K562 (cell line): ENCODE measurements at regions not wholly inside any gene's neighbourhood (a gene's known extent, or its start where the extent isn't known, plus 50 kb on each side); places are given as distances from the start of the nearest gene placed in this dataset.

Experiments
- ATAC-seq: fragments of 200-7000 bp; cut with Tn5 transposase; 3 replicates; pipeline ENCODE4 v1.9.1; 2020; ENCODE audit warnings: moderate library complexity
- BruUV-seq: library from RNA; stranded (reverse); fragments of 400-500 nt; replicated peaks from 2 replicates; lab custom pipeline; 2021; lab: Mats Ljungman, UMichigan
- CTCF ChIA-PET: fragments of 300-600 bp; formaldehyde crosslinking; extraction: SDS; loops from one replicate; lab custom pipeline; 2021; ENCODE audit warnings: low intra/inter-chr PET ratio; lab: Yijun Ruan, JAX
- POLR2A ChIA-PET: fragments of 300-600, 350-650 bp; sonication (Branson Sonifier 250); formaldehyde crosslinking; extraction: SDS; loops from one replicate; lab custom pipeline; 2021; ENCODE audit warnings: antibody characterized with exemption, inconsistent platforms; lab: Yijun Ruan, JAX
- DNase-seq, 4 experiments: peaks; one replicate each; pipeline versions ENCODE4 v3.0.0 to v3.0.0-alpha.2; 2011 to 2018; ENCODE audit warnings: low spot score in 3 of 4, mixed read lengths in 3 of 4; ENCODE audit errors: extremely low read depth in 1 of 4
- FAIRE-seq: peaks from 2 replicates; lab custom pipeline; 2011; peaks lifted over from hg19 to GRCh38; lab: Jason Lieb, UNC
- H2AFZ ChIP-seq: 2 replicates; pipeline ENCODE4 v1.6.0; 2011; ENCODE audit warnings: low read depth, low read length, control low read depth, inconsistent platforms
- H3K27ac ChIP-seq: fragments of 200-600 bp; 3 replicates; pipeline ENCODE4 v1.8.0; 2011; ENCODE audit warnings: low read depth, mild to moderate bottlenecking, control low read depth, inconsistent platforms, low read length, moderate library complexity, mixed read lengths; ENCODE audit errors: extremely low read depth
- H3K27me3 ChIP-seq, 2 experiments: fragments of 300-600 bp in 1 of 2; 2 replicates in 1 of 2; 3 replicates in 1 of 2; pipeline versions ENCODE4 v1.6.0 to v1.8.0; 2011; ENCODE audit warnings: inconsistent platforms in 2 of 2, low read length in 2 of 2, mild to moderate bottlenecking in 1 of 2, mixed read lengths in 1 of 2, moderate library complexity in 1 of 2; ENCODE audit not compliant: control insufficient read depth in 2 of 2, insufficient read depth in 2 of 2
- H3K36me3 ChIP-seq: fragments of 300-600 bp; 3 replicates; pipeline ENCODE4 v1.8.0; 2011; ENCODE audit warnings: mild to moderate bottlenecking, low read length, inconsistent platforms; ENCODE audit not compliant: control insufficient read depth, insufficient read depth
- H3K4me1 ChIP-seq, 2 experiments: fragments of 200-600 bp in 1 of 2; replicated peaks in 1 of 2; 2 replicates in 1 of 2; 3 replicates in 1 of 2; pipeline versions ENCODE4 v1.5.1 to v1.8.0; 2011; ENCODE audit warnings: inconsistent platforms in 2 of 2, low read length in 2 of 2, mild to moderate bottlenecking in 1 of 2, mixed read lengths in 1 of 2, moderate library complexity in 1 of 2; ENCODE audit not compliant: control insufficient read depth in 2 of 2, insufficient read depth in 2 of 2
- H3K4me2 ChIP-seq: 2 replicates; pipeline ENCODE4 v1.6.1; 2011; ENCODE audit warnings: low read length, control low read depth, inconsistent platforms, mixed read lengths; ENCODE audit not compliant: insufficient read depth
- H3K4me3 ChIP-seq: fragments of 200-600 bp; sonication (generic), shearing (Covaris generic); 2 replicates; pipeline ENCODE4 v1.5.1; 2016; ENCODE audit warnings: control low read depth, inconsistent platforms
- H3K79me2 ChIP-seq: fragments of 200-600 bp; 3 replicates; pipeline ENCODE4 v1.8.0; 2011; ENCODE audit warnings: low read length, inconsistent platforms; ENCODE audit not compliant: control insufficient read depth, insufficient read depth
- H3K9ac ChIP-seq, 2 experiments: 2 replicates each; pipeline versions ENCODE4 v1.6.0 to v1.6.1; 2011; ENCODE audit warnings: low read depth in 2 of 2, low read length in 2 of 2, control low read depth in 1 of 2, inconsistent platforms in 1 of 2, mild to moderate bottlenecking in 1 of 2, mixed read lengths in 1 of 2; ENCODE audit not compliant: insufficient read depth in 1 of 2
- H3K9me1 ChIP-seq: one replicate; pipeline ENCODE4 v1.6.0; 2011; ENCODE audit warnings: inconsistent platforms, mild to moderate bottlenecking, low read length, moderate library complexity; ENCODE audit not compliant: control insufficient read depth, insufficient read depth
- H3K9me3 ChIP-seq: replicated peaks from 2 replicates; pipeline ENCODE4 v1.5.1; 2011; ENCODE audit warnings: low read depth, low read length, inconsistent platforms; ENCODE audit not compliant: control insufficient read depth, insufficient read depth
- H4K20me1 ChIP-seq: replicated peaks from 2 replicates; pipeline ENCODE4 v1.6.1; 2011; ENCODE audit warnings: low read length, inconsistent platforms, mixed read lengths; ENCODE audit not compliant: control insufficient read depth, insufficient read depth
- ESRRB ChIP-seq: fragments of 250-450 bp; sonication (Bioruptor Pico); IDR thresholded peaks from 2 replicates; pipeline ENCODE4 v1.5.0; 2020; ENCODE audit warnings: mild to moderate bottlenecking, moderate library complexity, borderline replicate concordance
- HLTF ChIP-seq: fragments of 450-650 bp; IDR thresholded peaks from 2 replicates; pipeline ENCODE4 v1.6.1; 2016
- HMG20A ChIP-seq: fragments of 450-650 bp; formaldehyde crosslinking; conservative IDR thresholded peaks from 2 replicates; pipeline ENCODE4 v1.4.0; 2020; ENCODE audit warnings: mild to moderate bottlenecking, mixed read lengths
- NFRKB ChIP-seq: fragments of 450-650 bp; IDR thresholded peaks from 2 replicates; pipeline ENCODE4 v1.6.1; 2016; ENCODE audit warnings: low read depth
- PTBP1 ChIP-seq: fragments of 200-400 bp; formaldehyde crosslinking; IDR thresholded peaks from 2 replicates; pipeline ENCODE4 v1.6.1; 2017; ENCODE audit warnings: low read depth, low read length
- SIX5 ChIP-seq, 2 experiments: IDR thresholded peaks; 2 replicates each; pipeline ENCODE4 v1.6.1; 2011; ENCODE audit warnings: low read length in 2 of 2, borderline replicate concordance in 1 of 2, low read depth in 1 of 2, mild to moderate bottlenecking in 1 of 2, moderate library complexity in 1 of 2; ENCODE audit not compliant: insufficient read depth in 1 of 2
- SMAD4 ChIP-seq: fragments of 250-450 bp; sonication (Bioruptor Pico); conservative IDR thresholded peaks from 2 replicates; pipeline ENCODE4 v1.8.0; 2021; ENCODE audit warnings: inconsistent platforms, mild to moderate bottlenecking, moderate library complexity
- STAT5B ChIP-seq: fragments of 250-450 bp; sonication (Bioruptor Pico); IDR thresholded peaks from 2 replicates; pipeline ENCODE4 v1.8.0; 2021; ENCODE audit warnings: mild to moderate bottlenecking, inconsistent platforms
- ZNF134 ChIP-seq: fragments of 250-450 bp; sonication (Bioruptor Pico); conservative IDR thresholded peaks from 2 replicates; pipeline ENCODE4 v1.4.0; 2020
- WGBS: fragments of 100-300 bp; shearing (Covaris generic); methylation state at CpG from one replicate; pipeline ENCODE4 v1.1.6; 2016; ENCODE audit warnings: low coverage, mixed read lengths; ENCODE audit not compliant: insufficient coverage; ENCODE audit errors: missing lambda C conversion rate; 5-methylcytosine and 5-hydroxymethylcytosine counted together
- in situ Hi-C: fragments of 300-500 bp; cut with MboI; formaldehyde crosslinking; loops from 4 replicates; pipeline ENCODE4 v1.15.0; 2018; ENCODE audit warnings: inconsistent platforms, mixed read lengths
- intact Hi-C: fragments of 100-400 bp; cut with micrococcal nuclease; formaldehyde crosslinking; loops from 2 replicates; pipeline ENCODE4 v1.14.2; 2022
- TF ChIP-seq, protein P1 (sequence below): fragments of 450-650 bp; IDR thresholded peaks from 2 replicates; pipeline ENCODE4 v1.6.1; 2018; ENCODE audit not compliant: partially characterized antibody
- TF ChIP-seq, protein P2 (sequence below): sonication (generic); formaldehyde crosslinking; IDR thresholded peaks from 2 replicates; pipeline ENCODE4 v1.8.0; 2022; ENCODE audit warnings: missing genetic modification reagents, mild to moderate bottlenecking, moderate library complexity, borderline replicate concordance
- TF ChIP-seq, protein P3 (sequence below): sonication (generic); formaldehyde crosslinking; IDR thresholded peaks from 2 replicates; pipeline ENCODE4 v1.9.0; 2022; ENCODE audit warnings: mild to moderate bottlenecking, missing genetic modification reagents

DNA sequence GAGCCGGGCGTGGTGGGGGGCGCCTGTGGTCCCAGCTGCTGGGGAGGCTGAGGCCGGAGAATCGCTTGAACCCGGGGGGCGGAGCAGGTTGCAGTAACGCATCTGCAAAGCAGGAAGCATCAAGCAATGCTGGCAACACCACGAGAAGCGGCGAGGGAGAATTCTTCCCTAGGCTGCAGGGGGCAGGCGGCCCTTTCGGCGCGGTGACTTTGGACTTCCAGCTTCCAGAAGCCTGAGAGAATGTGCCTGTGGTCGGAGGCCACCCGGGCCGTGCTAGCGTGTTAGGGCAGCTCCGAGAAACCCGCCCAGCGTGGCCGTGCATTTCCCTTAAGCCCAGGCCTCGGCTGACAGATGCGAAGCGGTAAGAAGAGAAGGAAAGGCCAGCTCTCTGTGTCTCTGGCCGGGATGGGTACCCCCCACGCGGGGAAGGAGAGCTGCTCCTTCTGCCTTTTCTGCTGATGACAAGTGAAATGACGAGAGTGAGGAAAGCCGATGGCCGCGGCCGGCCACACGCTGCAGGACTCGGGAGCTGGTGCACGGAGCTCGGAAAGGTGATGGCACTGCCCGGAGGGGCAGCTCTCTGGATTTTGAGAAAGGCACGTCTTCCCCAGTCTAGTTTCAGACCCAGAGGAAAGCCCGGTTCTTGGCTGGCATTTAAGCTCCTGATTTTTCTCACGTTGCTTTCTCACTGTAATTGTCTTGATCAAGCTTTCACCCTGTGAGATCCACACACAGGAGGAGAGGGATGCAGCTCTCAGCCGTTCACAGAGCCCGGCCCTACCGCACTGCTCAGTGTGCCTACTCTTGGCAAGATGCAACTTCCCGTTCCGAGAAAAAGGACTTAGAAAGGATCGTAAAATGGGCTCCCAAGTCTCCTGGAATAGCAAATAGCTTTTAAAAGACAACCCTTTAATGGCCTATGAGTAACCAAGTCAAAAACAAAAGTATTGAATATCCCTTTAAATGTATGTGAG, 68.3 kb upstream of the EXOC2 start:
- no peak for FAIRE-seq
- intact Hi-C loops: no loop called here
- POLR2A ChIA-PET: interaction anchor here (0.5 to 1.2 kb wide), 3 partner anchors 12 to 1002 kb away, joined by 3 read pairs; no protein-coding TSS in a partner anchor
- TF ChIP-seq, protein P1, sequence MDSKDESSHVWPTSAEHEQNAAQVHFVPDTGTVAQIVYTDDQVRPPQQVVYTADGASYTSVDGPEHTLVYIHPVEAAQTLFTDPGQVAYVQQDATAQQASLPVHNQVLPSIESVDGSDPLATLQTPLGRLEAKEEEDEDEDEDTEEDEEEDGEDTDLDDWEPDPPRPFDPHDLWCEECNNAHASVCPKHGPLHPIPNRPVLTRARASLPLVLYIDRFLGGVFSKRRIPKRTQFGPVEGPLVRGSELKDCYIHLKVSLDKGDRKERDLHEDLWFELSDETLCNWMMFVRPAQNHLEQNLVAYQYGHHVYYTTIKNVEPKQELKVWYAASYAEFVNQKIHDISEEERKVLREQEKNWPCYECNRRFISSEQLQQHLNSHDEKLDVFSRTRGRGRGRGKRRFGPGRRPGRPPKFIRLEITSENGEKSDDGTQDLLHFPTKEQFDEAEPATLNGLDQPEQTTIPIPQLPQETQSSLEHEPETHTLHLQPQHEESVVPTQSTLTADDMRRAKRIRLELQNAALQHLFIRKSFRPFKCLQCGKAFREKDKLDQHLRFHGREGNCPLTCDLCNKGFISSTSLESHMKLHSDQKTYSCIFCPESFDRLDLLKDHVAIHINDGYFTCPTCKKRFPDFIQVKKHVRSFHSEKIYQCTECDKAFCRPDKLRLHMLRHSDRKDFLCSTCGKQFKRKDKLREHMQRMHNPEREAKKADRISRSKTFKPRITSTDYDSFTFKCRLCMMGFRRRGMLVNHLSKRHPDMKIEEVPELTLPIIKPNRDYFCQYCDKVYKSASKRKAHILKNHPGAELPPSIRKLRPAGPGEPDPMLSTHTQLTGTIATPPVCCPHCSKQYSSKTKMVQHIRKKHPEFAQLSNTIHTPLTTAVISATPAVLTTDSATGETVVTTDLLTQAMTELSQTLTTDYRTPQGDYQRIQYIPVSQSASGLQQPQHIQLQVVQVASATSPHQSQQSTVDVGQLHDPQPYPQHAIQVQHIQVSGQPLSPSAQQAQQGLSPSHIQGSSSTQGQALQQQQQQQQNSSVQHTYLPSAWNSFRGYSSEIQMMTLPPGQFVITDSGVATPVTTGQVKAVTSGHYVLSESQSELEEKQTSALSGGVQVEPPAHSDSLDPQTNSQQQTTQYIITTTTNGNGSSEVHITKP: no peak
- TF ChIP-seq, protein P2, sequence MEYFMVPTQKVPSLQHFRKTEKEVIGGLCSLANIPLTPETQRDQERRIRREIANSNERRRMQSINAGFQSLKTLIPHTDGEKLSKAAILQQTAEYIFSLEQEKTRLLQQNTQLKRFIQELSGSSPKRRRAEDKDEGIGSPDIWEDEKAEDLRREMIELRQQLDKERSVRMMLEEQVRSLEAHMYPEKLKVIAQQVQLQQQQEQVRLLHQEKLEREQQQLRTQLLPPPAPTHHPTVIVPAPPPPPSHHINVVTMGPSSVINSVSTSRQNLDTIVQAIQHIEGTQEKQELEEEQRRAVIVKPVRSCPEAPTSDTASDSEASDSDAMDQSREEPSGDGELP (CRISPR knock-in tag): no peak
- TF ChIP-seq NFRKB: no peak
- no peak for TF ChIP-seq ESRRB
- TF ChIP-seq PTBP1: no peak
- TF ChIP-seq STAT5B: no peak
- TF ChIP-seq, protein P3, sequence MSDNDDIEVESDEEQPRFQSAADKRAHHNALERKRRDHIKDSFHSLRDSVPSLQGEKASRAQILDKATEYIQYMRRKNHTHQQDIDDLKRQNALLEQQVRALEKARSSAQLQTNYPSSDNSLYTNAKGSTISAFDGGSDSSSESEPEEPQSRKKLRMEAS (CRISPR knock-in tag): no peak
- TF ChIP-seq ZNF134: no peak
- no peak for TF ChIP-seq SMAD4 (CRISPR knock-in tag)
- TF ChIP-seq HLTF: no peak
- TF ChIP-seq HMG20A (CRISPR knock-in tag): no peak
- no peak for TF ChIP-seq SIX5 (IDR thresholded peaks at IDR 0.05; ENCODE audit: borderline replicate concordance in 1 of 2, insufficient read depth in 1 of 2, low read depth in 1 of 2, low read length in 2 of 2)
- TF ChIP-seq, all 486 proteins: peak for 0
- in situ Hi-C loops: no loop called here
- Histone ChIP-seq H3K4me2 (no peak overlapping the region; the same call in 1 of the 2 replicates), H4K20me1 (no peaks in the 10 kb centered on the region), H3K9ac (0 out of 4 replicates have a peak overlapping the region, but pooled peaks of 1 of the 2 experiments have one; percentile 30), H3K27me3 (peaks cover 42 to 49% of the 10 kb centered on the region in 2 experiments), H3K9me3 (no peaks in the 10 kb centered on the region), H3K9me1 (no peaks in the 10 kb centered on the region), H3K36me3 (no peaks in the 10 kb centered on the region), H3K79me2 (no peaks in the 10 kb centered on the region), H3K27ac (no peak overlapping the region), H3K4me1 (peaks cover 0 to 8% of the 10 kb centered on the region in 2 experiments; a peak in 2 of 5 replicates), H2AFZ (no peak overlapping the region), H3K4me3 (no peak overlapping the region)
- CTCF ChIA-PET: no interaction called here
- no TSS peak for BruUV-seq
- WGBS: 3% methylated on average over 42 of the region's 48 CpGs
- ATAC-seq: peak; percentile 37
- DNase-seq: no peak
